ENCODE measurements at regions not wholly inside any gene's neighbourhood (a gene's known extent, or its start where the extent isn't known, plus 50 kb on each side); places are given as distances from the start of the nearest gene placed in this dataset.

DNA sequence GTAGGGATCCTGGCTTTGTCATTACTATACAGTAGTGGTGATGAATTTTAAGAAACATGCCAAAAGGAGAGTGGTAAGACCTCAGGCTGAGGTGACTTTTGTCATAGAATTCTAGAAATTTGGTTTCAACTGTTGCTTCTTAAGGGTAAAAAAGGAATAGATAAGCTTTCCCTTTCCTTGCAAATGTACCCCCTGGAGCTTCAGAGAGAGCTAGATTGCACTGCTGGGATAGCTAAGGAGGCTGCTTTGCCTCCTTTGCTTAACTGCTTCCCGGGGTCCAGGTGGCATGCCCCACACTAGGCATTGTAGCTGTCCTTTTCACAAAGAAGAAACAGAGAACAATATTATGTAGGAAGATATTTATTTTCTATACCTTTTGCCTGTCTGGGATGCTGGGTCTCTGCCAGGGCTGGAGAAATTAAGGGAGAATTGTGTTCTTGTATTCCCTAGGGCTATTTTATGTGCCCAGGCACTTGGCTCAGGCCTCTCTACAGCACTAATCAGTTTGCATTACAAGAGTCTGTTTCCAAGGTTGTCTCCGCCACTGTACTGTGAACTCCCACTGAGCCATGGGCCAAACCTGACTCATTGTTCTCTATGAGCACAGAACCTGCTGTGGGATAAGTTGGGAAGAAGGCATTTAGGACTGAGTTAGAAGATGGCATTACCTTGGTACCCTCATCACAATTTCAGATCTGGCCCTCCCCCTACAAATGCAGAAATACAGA is 460.0 kb downstream of the PDCD6IP start:
- no peak for TF ChIP-seq NR3C1 (CRISPR knock-in tag; conservative IDR thresholded peaks at IDR 0.05; ENCODE audit: low read depth)
- no peak for TF ChIP-seq JUN (CRISPR knock-in tag; IDR thresholded peaks at IDR 0.05)
- TF ChIP-seq, protein P1, sequence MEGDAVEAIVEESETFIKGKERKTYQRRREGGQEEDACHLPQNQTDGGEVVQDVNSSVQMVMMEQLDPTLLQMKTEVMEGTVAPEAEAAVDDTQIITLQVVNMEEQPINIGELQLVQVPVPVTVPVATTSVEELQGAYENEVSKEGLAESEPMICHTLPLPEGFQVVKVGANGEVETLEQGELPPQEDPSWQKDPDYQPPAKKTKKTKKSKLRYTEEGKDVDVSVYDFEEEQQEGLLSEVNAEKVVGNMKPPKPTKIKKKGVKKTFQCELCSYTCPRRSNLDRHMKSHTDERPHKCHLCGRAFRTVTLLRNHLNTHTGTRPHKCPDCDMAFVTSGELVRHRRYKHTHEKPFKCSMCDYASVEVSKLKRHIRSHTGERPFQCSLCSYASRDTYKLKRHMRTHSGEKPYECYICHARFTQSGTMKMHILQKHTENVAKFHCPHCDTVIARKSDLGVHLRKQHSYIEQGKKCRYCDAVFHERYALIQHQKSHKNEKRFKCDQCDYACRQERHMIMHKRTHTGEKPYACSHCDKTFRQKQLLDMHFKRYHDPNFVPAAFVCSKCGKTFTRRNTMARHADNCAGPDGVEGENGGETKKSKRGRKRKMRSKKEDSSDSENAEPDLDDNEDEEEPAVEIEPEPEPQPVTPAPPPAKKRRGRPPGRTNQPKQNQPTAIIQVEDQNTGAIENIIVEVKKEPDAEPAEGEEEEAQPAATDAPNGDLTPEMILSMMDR (IDR thresholded peaks at IDR 0.05) = no peak
- TF ChIP-seq, protein P2, sequence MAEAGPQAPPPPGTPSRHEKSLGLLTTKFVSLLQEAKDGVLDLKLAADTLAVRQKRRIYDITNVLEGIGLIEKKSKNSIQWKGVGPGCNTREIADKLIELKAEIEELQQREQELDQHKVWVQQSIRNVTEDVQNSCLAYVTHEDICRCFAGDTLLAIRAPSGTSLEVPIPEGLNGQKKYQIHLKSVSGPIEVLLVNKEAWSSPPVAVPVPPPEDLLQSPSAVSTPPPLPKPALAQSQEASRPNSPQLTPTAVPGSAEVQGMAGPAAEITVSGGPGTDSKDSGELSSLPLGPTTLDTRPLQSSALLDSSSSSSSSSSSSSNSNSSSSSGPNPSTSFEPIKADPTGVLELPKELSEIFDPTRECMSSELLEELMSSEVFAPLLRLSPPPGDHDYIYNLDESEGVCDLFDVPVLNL (CRISPR knock-in tag; IDR thresholded peaks at IDR 0.05; ENCODE audit: borderline replicate concordance, low read depth) = no peak
- TF ChIP-seq, protein P3, sequence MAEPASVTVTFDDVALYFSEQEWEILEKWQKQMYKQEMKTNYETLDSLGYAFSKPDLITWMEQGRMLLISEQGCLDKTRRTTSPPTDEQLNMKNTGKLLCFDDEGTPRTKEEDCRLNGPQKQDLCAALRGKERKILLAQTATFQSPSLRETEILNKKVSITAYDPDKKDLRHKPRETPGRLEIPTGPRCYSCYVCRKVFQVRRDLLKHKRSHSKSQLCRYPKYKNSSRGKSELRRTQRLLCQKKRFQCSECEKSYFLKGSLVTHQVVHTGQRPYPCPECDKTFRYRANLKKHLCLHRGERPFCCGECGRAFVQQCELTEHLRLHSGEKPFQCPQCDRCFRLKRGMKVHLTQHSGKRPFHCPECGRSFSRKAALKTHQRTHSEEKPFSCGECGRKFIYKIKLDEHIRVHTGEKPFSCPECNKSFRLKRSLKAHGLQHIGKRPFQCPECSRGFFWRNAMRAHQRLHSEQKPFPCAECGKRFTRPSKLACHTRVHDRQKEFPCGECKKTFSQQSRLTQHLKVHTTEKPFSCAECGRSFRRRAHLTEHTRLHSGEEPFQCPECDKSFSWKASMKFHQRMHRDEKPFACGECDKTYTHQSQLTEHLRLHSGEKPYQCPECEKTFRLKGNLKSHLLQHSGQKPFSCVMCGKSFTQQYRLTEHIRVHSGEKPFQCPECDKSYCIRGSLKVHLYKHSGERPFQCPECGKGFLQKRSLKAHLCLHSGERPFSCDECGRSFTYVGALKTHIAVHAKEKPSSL (CRISPR knock-in tag; conservative IDR thresholded peaks at IDR 0.05) = no peak
- TF ChIP-seq ZNF317 (CRISPR knock-in tag; IDR thresholded peaks at IDR 0.05; ENCODE audit: borderline replicate concordance, low read depth) = no peak
- no peak for TF ChIP-seq ZBTB21 (CRISPR knock-in tag; IDR thresholded peaks at IDR 0.05; ENCODE audit: borderline replicate concordance)
- TF ChIP-seq GABPB1 (CRISPR knock-in tag; IDR thresholded peaks at IDR 0.05) = no peak
- TF ChIP-seq, protein P4, sequence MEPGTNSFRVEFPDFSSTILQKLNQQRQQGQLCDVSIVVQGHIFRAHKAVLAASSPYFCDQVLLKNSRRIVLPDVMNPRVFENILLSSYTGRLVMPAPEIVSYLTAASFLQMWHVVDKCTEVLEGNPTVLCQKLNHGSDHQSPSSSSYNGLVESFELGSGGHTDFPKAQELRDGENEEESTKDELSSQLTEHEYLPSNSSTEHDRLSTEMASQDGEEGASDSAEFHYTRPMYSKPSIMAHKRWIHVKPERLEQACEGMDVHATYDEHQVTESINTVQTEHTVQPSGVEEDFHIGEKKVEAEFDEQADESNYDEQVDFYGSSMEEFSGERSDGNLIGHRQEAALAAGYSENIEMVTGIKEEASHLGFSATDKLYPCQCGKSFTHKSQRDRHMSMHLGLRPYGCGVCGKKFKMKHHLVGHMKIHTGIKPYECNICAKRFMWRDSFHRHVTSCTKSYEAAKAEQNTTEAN (CRISPR knock-in tag; IDR thresholded peaks at IDR 0.05) = no peak
- TF ChIP-seq, protein P5, sequence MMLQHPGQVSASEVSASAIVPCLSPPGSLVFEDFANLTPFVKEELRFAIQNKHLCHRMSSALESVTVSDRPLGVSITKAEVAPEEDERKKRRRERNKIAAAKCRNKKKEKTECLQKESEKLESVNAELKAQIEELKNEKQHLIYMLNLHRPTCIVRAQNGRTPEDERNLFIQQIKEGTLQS (CRISPR knock-in tag; conservative IDR thresholded peaks at IDR 0.05) = no peak
- TF ChIP-seq, protein P6, sequence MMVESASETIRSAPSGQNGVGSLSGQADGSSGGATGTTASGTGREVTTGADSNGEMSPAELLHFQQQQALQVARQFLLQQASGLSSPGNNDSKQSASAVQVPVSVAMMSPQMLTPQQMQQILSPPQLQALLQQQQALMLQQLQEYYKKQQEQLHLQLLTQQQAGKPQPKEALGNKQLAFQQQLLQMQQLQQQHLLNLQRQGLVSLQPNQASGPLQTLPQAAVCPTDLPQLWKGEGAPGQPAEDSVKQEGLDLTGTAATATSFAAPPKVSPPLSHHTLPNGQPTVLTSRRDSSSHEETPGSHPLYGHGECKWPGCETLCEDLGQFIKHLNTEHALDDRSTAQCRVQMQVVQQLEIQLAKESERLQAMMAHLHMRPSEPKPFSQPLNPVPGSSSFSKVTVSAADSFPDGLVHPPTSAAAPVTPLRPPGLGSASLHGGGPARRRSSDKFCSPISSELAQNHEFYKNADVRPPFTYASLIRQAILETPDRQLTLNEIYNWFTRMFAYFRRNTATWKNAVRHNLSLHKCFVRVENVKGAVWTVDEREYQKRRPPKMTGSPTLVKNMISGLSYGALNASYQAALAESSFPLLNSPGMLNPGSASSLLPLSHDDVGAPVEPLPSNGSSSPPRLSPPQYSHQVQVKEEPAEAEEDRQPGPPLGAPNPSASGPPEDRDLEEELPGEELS (CRISPR knock-in tag; IDR thresholded peaks at IDR 0.05) = no peak
- TF ChIP-seq, protein P7, sequence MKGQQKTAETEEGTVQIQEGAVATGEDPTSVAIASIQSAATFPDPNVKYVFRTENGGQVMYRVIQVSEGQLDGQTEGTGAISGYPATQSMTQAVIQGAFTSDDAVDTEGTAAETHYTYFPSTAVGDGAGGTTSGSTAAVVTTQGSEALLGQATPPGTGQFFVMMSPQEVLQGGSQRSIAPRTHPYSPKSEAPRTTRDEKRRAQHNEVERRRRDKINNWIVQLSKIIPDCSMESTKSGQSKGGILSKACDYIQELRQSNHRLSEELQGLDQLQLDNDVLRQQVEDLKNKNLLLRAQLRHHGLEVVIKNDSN (CRISPR knock-in tag; IDR thresholded peaks at IDR 0.05) = no peak
- no peak for TF ChIP-seq MYBL2 (CRISPR knock-in tag; IDR thresholded peaks at IDR 0.05)
- no peak for TF ChIP-seq ATF1 (CRISPR knock-in tag; IDR thresholded peaks at IDR 0.05)

Measured in WTC11 (cell line).